GM18907 (cell line): ENCODE measurements at regions not wholly inside any gene's neighbourhood (a gene's known extent, or its start where the extent isn't known, plus 50 kb on each side); places are given as distances from the start of the nearest gene placed in this dataset.

Experiments
- ATAC-seq: cut with Tn5 transposase; IDR thresholded peaks from one replicate; pipeline ENCODE4 v1.9.1; 2021; ENCODE audit warnings: mild to moderate bottlenecking, moderate library complexity; ENCODE audit not compliant: unreplicated experiment

DNA sequence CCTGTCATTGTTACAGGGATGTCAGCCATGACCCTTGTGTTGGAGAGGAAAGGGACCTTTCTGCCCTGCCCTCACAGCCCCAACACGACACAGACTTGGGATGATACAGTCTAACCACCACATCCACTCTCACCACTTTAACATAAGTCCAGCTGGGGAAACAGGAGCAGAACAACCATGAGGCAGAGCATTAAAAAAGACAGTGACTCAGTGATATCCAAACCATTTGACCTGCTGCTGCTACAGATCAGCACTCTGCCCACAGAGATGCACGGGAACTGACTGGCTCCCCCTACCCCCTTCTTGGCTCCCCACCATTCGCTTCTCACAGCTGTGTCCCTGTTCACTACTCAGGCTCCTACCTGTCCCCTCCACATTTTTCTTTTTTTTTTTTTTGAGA, 458.6 kb downstream of the ZNF608 start:
- no peak for ATAC-seq

DNA sequence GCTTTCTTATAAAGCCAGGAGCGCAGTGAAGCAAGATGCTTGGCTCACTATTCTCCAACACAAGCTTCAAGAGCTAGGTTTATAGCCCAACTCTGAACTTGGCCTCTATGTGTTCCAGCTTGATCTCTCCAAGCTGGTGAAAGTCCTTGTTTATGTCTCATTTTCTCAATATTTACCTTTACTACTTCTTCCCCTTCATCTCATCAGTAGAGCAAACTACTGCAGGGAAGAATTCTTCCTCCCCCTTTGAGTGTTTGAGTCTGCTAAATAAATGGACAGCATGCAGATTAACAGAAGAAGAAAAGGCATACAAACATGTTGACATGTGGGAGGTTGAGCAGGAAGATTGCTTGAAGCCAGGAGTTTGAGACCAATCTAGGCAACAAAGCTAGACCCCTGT, 460.7 kb downstream of the ZNF608 start:
- no peak for ATAC-seq

DNA sequence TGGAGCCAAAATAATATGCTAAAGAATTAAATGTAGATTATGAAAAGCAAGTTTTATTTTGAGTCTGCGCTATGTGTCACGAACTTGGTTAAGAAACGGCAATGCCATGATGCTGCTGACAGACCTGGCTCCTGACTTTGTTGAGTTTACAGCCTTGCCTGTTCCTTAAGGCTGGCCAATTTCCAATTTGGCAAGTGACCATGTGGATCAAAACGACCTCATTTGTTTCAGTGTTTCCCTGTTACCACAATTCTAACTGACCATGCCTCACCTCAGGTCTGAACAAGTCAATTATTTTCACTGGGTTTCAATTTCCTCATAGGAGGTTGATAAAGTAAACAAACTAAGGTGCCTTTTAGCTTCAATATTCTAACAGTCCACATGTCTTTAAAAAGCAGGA, 461.4 kb downstream of the ZNF608 start:
- no peak for ATAC-seq

DNA sequence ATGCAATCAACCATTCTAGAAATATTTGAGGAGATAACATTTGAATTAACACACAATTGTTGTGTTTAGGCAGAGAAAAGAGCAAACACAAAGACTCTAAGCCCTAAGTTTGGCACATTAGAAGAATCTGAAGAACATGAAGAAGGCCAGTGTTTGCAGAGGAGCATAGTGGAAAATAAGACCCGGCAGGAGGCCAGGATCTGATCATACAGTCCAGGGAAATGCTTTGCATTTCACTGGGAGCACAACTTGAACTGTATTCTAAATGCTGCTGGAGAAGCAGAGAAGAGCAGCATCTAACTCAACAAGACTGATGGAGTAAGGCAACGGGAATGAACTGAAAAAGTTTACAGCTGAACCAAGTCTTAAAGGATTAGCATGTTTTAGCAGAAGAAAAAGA, 463.4 kb downstream of the ZNF608 start:
- ATAC-seq = no peak

DNA sequence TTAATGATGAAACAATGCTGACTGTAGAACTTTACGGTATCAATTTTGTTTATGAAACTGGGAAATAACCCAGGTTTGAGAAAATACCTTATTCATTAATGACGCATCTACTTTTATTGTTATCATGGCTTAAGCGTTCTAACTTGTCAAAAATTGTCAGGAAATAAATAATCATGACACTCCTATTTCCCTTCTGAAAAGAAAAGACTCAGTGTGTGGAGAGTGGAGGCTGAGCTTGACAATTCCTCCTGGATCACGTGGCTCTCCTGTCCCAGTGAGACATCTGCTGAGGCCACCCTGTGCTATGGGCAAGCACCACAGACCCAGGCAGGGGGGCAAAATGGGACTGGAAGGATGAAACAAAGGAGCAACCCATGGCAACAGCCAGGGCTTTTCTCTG, 466.4 kb downstream of the ZNF608 start:
- ATAC-seq = no peak

DNA sequence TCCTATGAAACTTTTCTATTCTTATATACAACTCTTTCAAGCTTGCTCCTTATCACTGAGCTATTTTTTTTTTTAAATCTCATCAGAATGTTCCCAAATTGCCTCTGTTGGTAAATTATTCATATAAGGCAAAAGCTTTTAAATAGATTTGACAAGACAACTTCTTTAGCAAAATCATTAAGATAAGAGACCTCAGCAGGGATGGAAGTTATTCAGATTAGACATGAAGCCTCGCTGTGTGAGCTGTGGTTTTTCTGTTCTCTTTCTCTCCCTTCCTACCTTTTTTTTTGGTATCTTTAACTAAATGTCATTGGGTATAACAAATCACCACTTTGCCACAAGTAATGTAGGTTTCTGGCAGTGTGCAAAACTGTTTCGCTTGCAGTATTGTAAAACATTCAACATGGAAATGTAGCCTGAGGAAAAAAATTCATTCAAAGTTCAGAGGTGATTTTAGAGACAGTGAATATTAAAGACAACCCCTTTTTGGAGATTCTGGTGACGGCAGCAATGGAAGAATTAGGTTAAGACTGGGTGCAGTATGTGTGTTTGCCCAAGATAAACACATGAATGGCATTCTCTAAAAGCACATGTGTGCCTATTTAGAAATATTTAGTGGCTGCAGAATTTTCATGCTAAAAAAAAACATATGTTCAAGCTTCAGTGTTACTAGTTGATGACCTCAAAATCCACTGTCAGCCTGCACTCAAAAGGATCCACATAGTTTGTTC, 467.1 kb downstream of the ZNF608 start:
- no peak for ATAC-seq

DNA sequence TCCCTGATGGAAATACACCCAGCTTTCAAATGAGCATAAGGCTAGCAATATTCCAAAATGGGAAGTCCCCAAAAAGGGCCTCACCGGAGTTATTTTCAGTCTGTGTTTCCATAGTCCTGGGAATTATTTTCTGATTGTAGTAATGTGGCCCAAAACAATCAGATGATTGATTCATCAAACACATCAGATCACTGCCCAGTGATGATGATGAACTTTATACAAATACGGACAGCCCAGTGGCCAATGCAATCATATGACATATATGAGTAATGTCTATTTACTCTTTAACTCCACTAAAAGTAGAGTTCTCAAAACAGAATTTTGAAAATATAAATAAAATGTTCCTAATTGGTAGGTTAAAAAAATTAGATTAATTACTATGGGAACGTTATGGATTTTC, 467.8 kb downstream of the ZNF608 start:
- no peak for ATAC-seq

DNA sequence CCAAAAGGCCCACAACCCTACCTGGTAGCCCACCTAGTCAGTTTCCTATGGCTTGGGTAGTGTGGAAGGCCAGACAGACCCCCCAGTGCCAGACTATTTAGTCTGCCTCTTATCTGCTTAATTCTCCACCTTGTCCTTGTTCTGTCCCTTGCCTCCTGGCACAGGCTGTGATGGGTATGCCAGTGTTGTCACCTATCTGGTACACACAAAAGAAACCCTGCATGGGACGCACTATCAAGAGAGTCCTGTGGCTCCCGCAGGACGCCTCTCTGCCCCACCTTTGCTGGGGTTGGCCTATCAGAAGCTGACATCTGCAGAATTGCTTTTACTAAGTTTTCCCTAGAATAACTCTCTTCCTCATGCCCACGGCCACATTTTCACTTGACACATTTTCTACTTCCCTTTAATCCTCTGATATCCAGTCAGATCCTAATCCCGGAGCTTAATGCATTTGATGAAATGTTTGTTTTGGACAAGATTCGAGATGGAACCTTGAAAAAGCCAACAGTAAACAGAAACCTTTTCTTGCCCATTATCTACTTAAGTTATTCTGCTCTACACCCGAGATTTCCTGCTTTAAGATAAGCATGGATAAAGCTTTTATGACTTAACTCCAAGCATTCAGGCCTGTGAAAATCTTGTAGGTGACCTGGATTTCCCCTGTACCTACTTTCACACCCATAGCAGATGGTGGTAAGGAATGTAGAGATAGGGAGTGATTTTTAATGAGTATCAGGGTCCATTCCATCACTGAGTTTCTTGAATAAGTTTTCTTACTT, 468.5 kb downstream of the ZNF608 start:
- ATAC-seq = no peak

DNA sequence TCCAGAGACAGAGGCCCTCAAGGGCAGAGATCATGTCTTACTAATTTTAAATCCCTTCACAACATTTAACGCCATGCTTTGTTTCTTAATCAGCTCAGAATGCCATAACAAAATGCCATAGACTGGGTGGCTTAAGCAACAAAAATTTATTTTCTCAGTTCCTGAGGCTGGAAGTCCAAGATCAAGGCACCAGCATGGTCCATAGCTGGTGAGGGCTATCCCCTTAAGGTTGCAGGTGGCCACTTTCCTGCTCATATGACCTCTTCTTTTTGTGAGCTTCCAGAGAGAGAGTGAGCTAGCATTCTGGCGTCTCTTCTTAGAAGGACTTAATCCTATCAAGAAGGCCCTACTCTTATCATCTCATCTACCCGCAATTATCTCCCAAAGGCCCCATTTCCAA, 470.3 kb downstream of the ZNF608 start:
- no peak for ATAC-seq

DNA sequence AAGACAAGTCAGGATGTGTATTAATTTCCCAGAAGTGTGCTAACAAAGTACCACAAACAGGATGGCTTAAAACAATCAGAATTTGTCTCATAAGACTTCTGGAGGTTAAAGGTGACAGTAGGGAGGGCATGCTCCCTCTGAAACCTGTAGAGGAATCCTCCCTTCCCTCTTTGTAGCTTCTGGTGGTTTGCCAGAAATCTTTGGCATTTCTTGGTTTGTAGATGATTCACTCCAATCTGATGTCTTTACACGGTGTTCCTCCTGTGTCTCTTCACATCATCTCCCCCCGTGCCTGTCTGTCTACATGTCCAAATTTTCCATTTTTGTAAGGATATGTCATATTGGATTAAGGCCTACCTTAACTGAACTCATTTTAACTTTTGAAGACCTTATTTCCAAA, 471.5 kb downstream of the ZNF608 start:
- ATAC-seq = no peak

DNA sequence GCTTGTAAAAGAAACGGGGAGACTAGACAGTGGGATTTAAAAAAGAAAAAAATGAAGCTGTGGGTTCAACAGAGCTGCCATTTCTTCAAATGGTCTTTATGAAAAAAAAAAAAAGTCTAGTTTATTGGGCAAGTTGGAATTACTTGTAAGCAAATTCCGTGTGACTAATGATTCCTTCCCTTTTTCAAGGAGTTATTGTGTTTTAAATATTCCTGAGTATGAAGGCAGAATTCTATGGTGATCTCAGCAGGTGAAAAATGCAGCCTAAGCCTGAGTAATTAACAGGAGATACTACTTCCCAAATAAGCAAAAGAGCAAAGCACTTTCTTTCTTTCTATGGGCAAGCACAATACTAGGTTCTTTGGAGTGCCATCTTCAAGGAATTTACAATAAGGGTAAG, 481.9 kb downstream of the ZNF608 start:
- ATAC-seq = no peak

DNA sequence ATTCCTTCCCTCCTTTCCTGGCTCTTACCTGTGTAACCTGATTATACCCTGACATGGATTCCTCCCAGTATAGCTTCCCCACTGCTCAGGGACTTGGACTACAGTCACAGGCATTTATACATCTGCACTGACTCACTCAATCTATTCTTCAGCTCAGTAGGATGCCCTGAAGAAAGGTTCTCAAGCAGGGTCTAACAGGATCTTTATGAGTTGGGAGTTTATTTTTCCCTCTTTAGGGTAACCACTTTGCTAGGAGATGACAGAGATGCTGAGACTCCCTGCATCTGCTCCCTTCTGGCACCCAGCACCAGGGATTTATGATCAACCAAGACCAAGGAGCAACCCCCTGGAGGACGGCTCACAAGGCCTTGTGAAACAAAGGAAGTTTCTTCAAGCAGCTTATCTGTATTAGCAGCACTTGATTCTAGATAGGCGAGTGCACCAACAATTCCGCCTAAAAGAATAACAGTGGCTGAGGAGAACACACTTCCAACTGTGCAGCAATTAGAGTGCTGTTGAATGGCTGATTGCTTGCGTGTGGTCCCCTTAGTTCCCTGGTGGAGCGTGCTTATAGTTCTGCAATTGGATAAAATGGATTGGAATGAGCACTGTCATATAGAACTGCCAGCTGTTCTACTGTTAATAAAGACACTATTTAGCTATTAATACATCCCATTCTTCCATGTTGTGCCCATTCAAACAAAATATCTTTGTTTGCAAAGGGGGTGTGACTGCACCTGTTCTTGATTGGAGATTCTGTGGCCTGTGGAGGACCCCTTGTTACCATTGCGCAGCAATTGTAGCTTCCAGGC, 482.6 kb downstream of the ZNF608 start:
- ATAC-seq = no peak

DNA sequence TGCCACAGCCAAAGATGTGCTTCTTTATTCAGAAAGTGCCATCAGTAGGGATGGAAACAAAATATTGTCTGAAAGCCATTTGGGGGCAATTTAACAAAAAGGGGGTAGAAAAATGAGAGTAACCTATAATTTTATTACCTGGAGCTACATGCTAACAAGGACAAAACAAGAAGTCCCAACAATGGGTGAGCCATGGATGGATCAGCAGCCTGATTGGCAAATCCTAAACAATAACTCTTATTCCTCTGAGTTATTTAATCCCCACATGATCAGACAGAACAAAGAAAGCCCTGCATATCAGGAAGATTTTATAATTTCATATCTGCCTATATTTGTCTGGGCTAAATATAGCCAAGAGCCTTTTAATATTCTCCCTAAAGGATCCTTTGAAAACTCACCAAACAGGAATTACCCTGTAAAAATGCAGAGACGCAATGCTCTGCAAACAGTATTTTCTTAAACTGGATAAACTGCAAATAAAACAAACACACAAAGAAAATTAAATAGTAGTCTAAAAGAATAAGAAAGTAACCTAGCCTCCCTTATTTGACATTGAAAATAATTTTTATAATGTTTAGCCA, 483.4 kb downstream of the ZNF608 start:
- no peak for ATAC-seq

DNA sequence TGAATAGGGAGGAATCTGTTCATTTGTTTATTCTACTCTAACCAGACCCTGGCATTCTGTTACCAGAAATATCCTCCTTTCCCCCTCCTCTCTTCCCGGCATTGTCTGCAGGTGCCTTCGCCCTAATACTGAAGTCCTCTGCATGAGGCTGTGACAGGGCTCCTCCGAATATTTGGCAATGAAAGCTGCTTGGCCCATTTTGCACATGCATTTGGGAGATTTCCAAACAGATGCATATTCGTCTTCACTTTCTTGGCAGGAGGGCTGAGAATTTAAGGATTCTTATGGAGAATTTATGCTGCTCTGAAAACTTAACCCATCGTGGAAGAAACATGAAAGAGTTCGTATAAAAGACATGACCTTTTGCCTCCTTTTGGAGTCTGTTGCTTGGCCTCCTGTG, 484.0 kb downstream of the ZNF608 start:
- no peak for ATAC-seq

DNA sequence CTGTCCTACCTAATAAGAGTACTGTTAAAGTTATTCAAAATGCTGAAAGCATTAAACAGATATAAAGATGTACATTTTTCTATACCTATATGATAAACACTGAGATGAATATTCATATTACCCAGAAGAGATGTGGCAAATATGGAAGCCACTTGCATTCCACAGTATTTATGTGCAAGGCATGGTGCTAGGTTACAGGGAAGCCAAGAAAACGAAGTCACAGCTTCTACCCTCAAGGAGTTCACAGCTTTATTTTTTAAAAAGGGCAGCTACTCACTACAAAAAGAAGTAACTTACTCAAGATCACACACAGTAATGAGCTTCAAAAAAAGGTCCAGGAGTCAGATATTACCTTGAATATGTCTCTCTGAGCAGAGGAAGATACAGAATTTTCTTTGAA, 484.6 kb downstream of the ZNF608 start:
- no peak for ATAC-seq

DNA sequence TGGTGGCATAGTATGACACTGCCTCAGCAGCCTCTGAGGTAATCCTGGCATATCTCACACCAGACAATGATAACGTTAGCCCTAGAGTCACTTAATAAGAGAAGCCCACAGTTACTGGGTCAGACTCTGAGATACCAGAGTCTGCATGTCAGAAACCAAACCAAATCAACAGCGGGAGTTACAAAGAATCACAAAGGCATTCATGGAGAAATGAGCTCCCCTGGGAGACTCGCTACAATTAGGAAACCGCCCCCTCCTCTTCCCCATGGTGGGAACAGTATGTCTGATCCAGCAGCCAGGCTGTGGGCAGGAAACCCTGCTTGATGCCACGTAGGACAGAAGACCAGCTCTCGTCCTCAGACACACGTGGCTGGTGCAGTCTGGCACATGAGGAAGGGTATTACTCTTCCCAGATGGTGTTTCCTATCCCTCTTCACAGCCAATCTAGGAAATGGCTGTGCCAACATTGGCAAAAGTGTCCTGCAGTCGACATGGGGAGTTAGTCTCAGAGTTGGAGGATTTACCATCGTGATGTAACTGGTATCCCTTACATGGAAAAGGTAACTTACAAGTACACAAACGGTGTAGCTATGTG, 485.4 kb downstream of the ZNF608 start:
- no peak for ATAC-seq

DNA sequence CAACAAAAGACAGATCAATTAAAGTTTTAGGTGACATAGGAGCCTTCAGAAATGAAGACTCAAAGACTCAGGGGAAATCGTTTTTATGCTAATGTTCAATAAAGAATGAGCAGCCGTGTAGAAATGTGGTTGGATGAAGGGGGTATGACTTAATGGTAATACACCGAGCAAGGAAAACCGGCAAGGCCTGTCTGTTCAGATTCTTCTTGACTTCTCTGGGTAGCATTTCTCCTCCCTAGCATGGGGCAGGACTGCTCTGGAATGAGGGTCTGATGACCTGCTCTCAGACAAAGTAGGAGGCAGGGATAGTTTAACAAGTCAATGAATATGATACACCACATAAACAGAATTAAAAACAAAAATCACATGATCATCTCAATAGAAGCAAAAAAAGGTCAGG, 487.4 kb downstream of the ZNF608 start:
- ATAC-seq = no peak

DNA sequence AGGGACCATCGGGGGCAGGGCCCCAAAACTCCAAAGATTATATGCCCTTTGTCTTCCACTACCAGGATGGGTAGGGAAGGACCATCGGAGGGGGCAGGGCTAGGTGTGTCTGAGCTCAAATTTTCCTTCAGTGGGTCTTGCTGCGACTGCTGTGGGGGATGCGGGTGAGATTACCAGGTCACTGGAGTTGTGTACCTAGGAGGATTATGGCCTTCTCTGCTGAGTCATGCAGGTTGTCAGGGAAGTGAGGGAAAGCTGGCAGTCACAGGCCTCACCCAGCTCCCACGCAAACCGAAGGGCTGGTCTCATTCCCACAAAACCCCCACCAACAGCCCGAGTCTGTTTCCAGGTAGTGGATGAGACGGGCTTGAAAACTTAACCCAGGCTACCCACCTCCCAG, 489.4 kb downstream of the ZNF608 start:
- no peak for ATAC-seq

DNA sequence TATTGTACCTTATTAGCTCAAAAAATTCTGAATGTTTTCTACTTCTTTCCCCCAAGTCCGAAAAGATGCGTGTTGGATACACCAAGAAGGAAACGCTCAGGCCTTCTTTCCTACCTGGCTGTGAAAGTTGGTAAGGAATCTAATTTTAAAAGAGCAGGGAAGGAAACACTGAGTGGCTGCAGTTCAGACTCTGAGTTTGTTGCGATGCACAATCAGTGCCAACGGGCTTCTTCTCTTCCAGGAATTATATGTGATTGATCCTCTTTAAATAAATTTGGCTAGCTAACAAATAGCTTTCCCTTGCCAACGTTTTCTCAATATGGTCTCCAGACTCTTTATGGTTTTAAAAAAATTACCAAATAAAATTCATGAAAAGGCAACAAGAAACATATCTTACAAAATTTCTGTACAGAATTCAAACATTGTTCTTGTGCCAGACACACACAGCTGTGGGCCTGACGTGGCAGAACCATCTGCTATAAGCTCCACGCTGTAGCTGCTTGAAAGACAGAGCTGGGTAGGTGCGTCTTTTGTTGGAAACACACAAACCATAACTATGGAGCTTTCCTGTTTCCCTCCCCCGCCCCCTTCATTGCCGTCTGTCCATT, 493.1 kb downstream of the ZNF608 start:
- no peak for ATAC-seq

DNA sequence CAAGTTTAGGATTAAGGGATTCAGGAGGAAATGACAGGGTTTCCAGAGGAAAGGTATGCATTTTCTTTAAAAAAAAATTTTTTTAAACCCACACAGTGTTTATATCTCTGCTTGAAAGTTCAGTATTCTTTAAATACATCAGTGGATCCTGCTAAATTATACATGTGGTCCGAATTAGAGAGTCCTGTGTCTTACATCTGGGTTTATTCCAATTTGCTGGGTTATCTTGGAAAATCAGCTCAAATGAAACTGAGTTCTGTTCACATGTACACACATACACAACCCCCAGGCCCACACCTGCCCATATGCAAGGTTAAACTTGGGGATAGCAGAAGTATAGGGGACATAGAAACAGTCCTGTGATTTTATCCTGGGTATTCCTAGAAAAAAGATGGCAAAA, 493.7 kb downstream of the ZNF608 start:
- ATAC-seq = no peak

DNA sequence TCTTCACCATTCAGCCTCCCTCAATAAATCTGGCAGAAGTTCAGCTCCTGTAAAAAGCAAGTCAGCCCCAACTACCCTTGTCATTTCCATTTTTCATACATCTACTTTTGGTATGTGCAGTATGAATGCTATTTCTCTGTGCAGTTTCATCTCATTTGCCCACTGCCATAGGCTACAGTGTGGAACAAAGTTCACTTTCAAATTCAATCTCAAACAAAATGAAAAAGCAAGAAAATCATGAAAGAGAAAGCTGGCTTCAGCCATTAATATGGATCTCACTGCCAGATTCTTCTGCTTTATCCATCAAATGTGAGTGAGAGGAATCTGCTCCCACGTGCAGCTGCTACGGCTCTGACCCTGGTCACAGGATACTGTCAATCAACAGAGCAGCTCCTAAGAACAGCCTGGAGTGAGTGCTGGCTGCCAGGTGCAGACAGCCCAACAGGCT, 494.2 kb downstream of the ZNF608 start:
- no peak for ATAC-seq
